GM18870 (cell line): ENCODE measurements at regions not wholly inside any gene's neighbourhood (a gene's known extent, or its start where the extent isn't known, plus 50 kb on each side); places are given as distances from the start of the nearest gene placed in this dataset.

Experiments
- ATAC-seq: cut with Tn5 transposase; IDR thresholded peaks from one replicate; pipeline ENCODE4 v1.9.1; 2021; ENCODE audit warnings: moderate library complexity; ENCODE audit not compliant: unreplicated experiment

DNA sequence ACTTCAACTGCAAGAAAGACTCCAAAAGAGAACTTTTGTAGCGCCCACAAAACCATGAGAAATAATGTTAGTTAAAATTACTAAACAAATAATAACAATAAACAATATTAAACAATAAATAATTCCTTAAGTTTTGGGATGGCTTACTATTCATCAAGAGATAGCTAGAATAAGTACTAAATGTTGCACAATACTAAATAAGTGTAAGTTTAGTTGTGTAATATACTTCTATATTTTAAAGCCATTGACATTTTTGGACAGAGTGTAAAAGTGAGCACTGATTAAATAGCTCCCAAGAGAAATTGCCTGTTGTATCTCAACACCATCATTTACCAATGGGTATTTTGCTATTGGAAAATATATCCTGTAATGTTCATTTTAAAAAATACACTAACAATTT is 166.7 kb downstream of the ALG10 start:
- ATAC-seq: no peak

DNA sequence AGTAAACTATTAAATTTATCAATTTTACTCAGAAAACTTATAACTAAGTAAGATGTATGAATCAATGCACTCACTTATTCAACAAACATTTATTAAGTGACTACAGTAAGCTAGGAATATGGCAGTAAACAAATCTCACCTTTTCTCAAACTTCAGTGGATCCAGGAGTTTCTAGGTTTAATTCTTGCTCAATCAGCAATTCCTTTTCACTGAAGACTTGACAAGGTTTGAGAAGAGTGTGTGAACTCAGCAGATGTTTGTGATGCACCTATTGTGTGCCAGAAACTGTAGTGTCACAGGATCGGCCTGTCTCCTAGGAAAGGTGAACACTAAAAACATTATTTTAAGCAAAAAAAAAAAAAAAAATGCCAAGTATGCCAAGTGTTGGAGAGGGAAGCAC is 167.8 kb downstream of the ALG10 start:
- no peak for ATAC-seq

DNA sequence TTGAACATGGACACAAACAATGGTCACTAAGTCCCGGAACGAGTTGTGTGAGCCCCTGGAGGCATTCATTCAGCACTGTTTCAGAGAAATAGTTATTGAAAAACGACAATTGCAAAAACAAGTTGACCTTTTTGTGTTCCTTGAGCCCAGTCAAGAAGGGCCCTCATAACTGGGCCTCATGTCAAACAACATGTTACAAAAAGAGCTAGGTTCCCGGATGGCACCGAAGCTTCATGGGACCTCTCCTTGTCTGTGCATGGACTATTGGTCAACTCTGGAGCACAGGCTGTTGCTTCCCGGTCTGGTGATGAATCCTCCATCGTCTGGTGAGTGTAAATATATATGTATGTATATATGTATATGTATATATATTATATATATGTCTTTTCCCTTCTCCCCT is 176.6 kb downstream of the ALG10 start:
- no peak for ATAC-seq

DNA sequence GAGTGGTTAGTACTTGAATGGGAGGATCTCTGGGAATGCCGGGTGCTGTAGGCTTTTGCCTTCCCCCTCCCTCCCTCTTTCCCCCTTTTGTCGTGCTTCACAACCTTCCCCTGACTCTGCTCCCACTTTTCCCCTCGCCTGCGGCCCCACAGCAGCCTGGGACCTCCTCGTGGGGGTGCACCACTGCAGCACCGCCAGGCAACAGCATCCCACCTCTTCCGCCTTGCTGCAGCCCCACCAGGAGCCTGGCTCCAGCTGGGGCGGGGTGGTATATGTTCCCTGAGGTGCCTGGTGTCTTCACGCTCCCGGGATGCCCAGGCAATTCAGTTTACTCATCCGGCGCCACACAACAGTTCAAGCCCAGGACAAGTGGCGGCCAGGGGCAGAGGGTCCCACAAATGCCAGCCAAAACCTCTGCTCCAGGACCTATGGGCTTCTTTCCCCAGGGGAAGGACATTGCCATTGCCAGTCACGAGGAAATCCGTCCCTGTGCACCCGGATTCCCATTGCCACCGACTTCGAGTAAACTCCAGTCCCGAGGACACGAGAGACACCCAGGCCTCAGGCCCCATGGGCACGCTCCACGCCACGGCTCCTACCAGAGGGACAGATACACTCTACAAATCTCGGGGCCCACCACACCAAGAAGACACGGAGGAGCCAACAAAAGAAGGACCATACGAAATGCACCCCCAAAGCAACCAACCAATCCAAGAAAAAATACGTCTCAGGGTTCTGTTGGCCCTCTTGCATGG is 181.7 kb downstream of the ALG10 start:
- no peak for ATAC-seq

DNA sequence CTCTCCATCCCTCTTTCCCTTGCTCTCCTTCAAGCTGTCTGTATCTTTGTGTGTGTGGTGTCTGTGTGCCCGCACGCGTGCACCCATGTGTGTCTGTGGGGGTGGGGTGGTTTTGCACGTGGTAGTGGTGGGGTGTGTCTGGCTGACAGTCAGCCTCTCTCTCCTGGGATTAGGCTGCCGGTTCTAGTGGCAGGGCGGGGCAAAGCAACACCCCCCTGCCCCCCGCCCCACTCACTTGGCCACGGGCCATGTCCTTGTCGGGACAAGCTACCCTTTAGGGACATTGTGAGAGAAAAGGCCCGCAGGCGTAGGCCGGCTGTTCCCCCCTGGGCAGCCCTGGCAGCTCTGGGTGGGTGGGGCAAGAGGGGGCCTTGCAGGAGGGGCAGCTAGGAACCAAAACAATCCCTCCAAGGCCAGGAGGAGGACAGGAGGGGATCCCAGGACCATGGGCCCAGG is 182.6 kb downstream of the ALG10 start:
- no peak for ATAC-seq

DNA sequence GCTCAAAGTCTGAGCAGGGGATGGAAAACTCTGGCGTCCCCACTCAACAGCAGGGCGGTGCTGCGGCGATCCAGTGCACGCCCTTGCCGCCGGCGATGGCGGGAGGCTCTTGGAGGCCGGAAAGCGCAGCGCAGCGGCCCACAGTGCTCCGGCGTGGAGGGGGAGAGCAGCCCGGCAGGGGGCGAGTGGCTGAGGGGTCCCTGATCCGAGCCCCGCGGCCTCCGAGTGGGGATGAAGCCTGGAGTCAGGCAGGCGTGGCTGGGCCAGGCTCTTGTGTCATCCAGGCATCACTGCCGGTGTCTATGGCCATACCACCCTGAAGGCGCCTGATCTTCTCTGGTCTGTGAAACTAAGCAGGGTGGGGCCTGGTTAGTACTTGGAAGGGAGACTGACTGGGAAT is 183.1 kb downstream of the ALG10 start:
- ATAC-seq: no peak

DNA sequence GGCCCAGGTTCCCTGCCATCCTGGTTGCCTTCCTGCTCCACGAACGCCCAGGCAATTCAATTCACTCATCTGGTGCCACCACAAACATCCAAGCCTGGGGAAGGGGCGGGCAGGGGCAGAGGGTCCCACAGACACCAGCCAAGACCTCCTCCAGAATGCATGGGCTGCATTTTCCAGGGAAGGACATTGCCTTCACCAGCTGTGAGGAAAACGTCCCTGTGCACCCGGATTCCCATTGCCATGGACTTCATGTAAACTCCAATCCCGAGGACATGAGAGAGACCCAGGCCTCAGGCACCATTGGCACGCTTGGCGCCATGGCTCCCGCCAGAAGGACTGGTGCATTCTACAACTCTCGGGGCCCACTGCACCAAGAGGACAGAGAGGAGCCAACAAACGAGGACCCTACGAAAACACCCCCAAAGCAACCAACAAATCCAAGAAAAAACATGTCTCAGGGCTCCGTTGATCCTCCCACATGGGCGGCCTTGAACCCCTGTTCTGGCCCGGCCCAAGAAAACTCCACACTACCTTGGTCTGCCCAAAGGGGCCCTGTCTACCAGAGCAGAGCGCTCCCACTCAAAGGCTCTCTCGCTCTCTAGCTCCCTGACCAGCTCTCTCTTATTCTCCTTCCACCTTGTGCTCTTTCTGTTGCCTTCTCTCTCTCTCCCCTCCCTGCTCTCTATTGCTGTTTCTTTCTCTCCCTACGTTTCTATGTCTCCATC is 183.9 kb downstream of the ALG10 start:
- ATAC-seq: no peak

DNA sequence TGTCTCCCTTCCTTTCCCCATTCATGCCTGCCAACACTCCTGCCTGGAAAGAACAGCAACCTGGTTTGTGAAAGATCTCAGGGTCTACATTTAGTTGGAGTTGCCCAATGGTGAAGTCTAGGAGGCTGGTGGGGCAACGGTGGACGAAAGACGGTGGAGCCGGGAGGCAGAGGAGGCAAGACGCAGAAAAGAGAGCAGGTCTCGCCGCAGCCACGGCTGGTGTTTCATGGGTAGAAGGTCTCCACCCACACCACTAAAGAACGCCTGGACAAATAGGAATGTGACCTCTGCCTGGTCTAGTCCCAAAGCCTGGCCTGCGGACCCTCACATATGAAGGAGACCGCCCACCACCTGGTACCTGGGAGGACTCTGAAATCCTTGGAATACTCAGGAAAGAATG is 185.6 kb downstream of the ALG10 start:
- ATAC-seq: no peak

DNA sequence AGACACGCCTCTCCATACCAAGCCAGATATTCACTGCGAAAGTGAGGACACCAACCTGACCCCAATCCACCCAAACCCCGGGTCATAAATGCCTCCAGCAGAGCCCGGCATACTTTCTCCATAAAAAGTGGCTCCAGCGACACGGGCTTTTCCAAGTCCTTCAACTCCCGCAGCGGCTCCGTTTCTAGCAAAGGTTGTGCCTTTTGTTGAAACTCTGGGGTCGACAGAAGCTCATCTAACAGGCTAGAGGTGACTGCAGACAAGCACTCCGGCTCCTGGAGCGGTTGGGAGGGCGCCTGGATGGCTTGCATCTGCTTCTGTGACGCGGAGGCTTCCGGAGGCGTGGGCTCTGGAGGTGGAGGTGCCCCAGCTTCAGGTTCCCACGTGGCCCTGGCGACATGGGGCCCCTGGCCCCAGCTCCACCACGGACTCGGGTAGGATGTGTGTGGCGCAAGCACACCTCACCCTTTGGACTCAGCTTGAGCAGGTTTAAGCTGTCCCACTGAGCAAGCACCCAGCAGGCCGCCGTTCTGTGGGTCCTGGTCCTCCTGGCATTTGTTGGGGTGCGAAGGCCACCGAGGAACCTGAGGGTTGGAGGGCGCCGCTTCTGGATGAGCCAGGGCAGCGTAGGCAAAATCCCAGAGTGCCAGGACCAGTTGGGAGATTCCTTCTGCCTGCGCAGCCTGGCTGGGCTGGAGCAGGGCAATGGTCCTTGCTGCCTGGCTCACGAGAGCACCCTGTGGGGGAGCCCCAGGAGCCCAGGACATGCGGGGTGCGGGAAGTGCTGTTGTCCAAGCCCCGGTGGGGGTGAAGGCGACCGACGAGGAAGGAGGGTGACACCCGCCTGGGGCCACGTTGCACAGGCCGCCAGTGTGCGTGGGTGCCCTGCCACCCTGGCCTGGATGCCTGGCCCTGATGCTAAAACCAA is 186.3 kb downstream of the ALG10 start:
- ATAC-seq: no peak

DNA sequence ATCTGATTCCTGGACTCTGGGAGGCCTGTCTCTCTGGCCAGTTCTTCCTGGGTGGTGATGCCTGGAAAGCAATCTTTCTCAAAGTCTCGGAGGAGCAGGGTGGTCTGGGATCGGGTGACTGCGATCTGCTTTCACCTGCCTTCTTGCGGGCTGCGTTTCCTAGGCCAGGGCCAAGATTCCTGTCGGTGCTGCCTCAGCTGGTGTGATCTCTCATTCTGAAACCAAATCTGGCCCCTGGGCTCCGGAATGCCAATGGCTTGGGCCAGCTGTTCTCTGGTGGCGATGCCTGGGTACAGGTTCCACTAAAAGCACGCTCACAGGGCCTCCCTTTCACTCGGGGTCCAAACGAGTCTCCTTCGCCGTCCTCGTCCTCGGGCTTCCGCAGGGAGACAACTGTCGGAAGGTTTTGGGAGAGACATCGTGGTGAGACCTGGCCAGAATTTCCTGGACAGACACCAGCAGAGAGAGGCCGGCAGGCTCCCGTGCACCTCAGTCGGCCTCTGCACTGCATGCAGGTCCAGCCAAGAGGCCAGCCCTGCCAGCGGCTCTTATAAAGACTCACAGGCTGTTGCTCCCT is 187.1 kb downstream of the ALG10 start:
- ATAC-seq: no peak

DNA sequence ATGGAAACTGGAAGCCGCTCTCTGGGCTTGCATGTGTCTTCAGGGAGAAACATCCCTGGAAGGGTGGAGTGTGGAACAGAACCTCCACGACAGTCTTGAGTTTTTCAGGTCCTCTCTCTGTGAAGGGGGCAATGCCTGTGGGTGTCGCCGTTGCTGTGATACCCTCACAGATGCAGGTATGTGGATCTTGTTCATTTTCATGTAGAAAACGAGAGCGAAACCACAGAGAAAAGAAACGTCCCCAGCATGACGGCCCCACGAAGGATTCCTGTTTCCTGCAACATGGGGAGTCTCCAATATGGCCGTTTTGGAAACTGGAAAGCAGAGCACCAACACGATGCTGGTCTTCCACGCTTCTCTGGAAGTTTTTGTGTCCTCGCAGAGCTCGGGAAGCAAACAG is 187.9 kb downstream of the ALG10 start:
- ATAC-seq: no peak

DNA sequence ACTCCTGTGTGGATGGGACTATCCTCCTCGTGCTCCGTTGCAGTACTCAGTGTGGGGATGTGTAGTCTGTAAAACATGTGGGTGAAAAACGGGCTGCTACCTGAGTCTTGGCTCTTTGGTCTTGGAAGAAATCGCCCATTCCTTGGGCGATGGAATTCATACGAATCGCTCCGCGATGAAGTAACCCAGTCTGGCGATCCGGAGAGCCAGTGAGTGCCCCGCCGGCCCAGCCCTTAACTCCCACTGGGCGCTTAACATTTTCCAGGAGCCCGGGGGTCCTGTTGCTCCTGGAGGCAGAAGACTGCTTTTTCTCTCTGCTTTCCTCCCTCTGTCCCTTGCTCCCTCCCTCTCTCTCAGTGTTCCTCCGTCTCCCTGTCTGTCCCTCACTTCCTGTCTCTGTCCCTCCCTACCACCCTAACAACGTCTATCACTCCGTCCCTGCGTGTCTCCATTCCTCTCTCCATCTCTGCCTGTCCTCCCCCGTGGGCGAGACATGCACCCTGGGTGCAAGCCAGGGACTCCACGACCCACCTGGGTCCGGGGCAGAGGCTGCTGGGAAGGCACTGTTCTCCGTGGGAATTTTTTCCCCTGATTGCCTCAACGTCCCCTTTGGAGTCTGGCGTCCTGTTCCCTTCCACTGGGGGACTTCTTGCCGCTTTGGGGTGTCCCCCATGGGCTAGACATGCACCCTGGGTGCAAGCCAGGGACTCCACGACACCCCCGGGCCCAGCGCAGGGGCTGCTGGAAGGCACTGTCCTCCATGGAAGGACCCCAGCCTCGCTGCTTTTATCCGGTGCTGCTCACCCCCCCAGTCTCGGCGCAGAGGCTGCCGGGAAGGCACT is 188.6 kb downstream of the ALG10 start:
- ATAC-seq: no peak

DNA sequence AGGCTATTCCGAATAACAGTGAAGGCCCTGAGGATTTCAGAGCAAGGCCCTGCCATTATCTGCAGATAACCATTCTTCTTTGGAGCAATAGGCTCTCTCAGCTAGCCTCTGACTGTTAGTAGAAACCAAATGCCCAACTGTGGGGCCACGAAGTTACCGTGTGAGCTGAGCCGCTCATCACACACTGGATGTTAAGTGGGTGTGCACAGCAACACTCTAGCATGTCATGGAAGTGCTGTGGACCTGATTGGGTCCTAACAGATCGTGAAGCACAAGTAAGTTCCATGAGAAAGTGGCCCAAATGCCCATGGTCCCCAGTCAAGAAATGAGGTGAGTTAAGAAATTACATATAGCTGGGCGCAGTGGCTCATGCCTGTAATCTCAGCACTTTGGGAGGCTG is 190.4 kb downstream of the ALG10 start:
- no peak for ATAC-seq

DNA sequence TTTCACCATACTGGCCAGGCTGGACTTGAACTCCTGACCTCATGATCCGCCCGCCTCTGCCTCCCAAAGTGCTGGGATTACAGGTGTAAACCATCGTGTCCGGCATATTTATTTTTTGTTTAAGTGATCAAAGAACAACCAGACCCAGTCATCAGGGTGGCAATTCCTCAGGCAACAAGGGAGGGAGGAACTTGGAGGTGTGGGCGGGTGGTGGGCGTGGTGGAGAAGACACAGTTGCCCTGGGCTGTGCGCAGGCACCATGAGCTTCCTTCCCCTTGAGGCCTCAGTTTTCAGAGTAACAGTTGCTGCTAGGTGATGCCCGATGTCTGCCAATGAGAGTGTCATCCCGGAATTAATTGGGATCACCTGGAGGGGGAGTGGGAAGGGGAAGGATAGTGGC is 191.7 kb downstream of the ALG10 start:
- ATAC-seq: no peak

DNA sequence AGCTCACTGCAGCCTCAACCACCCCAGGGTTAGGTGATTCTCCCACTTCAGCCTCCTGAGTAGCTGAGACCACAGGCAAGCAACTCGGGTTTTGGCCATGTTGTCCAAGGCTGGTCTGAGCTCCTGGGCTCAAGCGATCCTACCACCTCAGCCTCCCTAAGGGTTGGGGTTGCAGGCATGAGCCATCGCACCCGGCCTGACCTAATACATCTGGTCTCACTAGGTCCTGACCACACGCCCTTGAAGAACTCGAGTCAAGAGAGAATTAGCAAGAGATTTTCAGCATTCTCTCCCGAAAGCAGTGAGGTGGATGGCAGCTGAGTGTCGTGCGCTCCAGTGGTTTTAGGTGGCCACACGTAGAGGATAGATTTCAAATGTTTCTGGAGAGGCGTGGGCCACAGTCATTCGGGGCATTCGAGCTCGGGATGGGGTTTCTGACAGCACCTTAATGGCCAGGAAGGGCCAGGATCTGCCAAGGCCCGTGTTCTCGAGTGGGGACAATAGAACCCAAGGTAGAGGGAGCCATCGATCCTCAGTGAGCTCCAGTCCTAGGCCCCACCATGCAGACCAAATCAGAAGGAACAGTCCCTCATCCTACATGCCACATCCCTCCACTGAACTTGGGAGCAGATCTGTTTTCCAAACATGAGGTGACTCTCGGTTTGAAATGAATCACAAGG is 193.1 kb downstream of the ALG10 start:
- no peak for ATAC-seq

DNA sequence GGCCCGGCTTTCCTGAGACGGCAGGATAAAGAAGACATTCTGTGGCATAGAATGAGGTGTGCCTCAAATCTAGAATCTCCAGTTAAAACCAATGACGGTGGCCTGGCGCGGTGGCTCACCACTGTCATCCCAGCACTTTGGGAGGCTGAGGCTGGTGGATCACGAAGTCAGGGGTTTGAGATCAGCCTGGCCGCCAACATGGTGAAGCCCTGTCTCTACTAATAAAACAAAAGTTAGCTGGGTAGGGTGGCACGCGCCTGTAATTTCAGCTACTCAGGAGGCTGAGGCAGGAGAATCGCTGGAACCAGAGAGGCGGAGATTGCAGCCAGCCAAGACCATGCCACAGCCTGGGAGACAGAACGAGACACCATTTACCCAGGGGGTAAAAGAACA is 193.6 kb downstream of the ALG10 start:
- ATAC-seq: no peak

DNA sequence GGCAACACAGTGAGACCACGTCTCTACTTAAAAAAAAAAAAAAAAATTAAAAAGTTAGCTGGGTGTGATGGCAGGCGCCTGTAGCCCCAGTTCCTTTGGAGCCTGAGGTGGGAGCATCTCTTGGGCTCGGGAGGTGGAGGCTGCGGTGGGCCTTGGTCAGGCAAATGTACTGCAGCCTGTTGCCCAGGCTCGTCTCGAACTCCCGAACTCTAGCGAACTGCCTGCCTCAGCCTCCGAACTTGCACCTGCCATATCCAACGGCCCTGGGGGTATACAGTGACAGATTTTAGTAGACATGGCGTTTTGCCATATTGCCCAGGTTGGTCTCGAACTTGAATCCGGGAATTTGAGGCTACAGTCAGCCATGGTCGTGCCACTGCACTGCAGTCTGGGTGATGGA is 195.4 kb downstream of the ALG10 start:
- ATAC-seq: no peak

DNA sequence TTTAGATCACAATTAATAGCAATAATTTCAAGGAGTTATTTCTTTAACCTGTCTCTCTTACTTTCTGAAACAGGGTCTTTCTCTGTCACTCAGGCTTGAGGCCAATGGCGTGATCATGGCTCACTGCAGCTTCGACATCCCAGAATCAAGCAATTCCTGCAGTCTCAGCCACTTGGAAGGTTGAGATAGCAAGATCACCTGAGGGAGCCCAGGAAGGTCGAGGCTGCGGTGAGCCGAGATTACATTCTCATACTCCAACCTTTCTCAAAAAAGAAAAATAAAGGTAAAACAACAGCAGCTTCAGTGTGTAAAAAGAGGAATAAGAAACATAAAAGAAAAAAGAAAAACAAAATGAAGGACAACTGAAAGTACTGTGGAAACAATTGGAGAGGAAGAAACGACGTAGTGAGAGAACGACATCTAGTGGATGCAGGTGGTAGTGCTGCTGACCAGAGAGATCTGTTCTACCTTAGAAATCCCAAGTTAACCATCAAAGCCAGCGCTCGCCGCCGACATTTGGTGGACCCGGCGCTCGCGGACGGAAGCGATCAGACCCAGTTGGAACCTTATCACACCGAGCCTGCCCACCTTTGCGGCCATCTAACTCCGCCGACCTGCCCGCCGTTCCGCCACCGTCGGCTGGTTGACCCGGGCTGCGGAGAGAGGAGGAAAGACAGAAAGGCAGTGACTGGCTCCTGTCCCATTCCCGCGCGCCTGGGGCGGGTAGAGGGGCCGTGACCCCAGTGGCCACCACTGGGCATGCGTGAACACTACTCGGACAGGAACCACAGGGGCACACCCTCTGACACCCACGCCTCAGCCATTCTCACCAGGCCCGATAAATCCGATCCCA is 196.1 kb downstream of the ALG10 start:
- peak; percentile 96 for ATAC-seq
